T-cell (primary cell): ENCODE measurements at regions not wholly inside any gene's neighbourhood (a gene's known extent, or its start where the extent isn't known, plus 50 kb on each side); places are given as distances from the start of the nearest gene placed in this dataset.

Experiments used
- ATAC-seq, 4 experiments: fragments of 200-7000 bp in 3 of 4; fragments of 150-1000 bp in 1 of 4; cut with Tn5 transposase; replicated peaks in 1 of 4; 1 replicate in 3 of 4; 2 replicates in 1 of 4; pipeline ENCODE4 v1.10.0; 2021; ENCODE audit warnings: moderate library complexity in 3 of 4, mild to moderate bottlenecking in 2 of 4, moderate number of reproducible peaks in 1 of 4
- CTCF ChIA-PET, 2 donors: fragments of 300-600 bp; sonication (Branson Sonifier 250); formaldehyde crosslinking; loops; one replicate each; lab custom pipeline; 2022; ENCODE audit warnings: antibody characterized with exemption in 2 of 2; lab: Charles Lee
- POLR2A ChIA-PET, 2 donors: fragments of 300-600 bp; sonication (Branson Sonifier 250); formaldehyde crosslinking; loops; one replicate each; lab custom pipeline; 2022; ENCODE audit warnings: antibody characterized with exemption in 2 of 2; lab: Charles Lee
- DNase-seq, 35 experiments: peaks; one replicate each; pipeline versions ENCODE4 v3.0.0 to v3.0.0-alpha.2; 2013 to 2023
- H3K27ac ChIP-seq: one replicate; pipeline ENCODE4 v1.5.1; 2013; ENCODE audit warnings: low read length
- H3K27me3 ChIP-seq, 2 experiments: replicated peaks in 1 of 2; 1 replicate in 1 of 2; 2 replicates in 1 of 2; pipeline versions ENCODE4 v1.6.1 to v1.7.0; 2013; ENCODE audit warnings: low read length in 1 of 2, mixed read lengths in 1 of 2; ENCODE audit not compliant: control insufficient read depth in 2 of 2, insufficient read depth in 2 of 2; ENCODE audit errors: extremely low read depth in 1 of 2
- H3K36me3 ChIP-seq, 2 donors: 1 replicate in 1 of 2; 2 replicates in 1 of 2; pipeline versions ENCODE4 v1.6.1 to v1.7.0; 2013; ENCODE audit warnings: low read length in 1 of 2; ENCODE audit not compliant: control insufficient read depth in 2 of 2, insufficient read depth in 1 of 2; ENCODE audit errors: extremely low read depth in 1 of 2
- H3K4me1 ChIP-seq, 2 experiments: 1 replicate in 1 of 2; 2 replicates in 1 of 2; pipeline versions ENCODE4 v1.6.1 to v1.7.0; 2013; ENCODE audit warnings: low read length in 2 of 2, mixed read lengths in 1 of 2; ENCODE audit not compliant: insufficient read depth in 2 of 2, control insufficient read depth in 1 of 2; ENCODE audit errors: extremely low read depth in 1 of 2
- H3K4me3 ChIP-seq, 2 donors: 1 replicate in 1 of 2; 2 replicates in 1 of 2; pipeline versions ENCODE4 v1.5.1 to v1.7.0; 2013; ENCODE audit warnings: mild to moderate bottlenecking in 2 of 2, low read length in 1 of 2, moderate library complexity in 1 of 2; ENCODE audit not compliant: control insufficient read depth in 1 of 2; ENCODE audit errors: extremely low read depth in 1 of 2
- H3K9me3 ChIP-seq: 2 replicates; pipeline ENCODE4 v1.7.0; 2013
- H3K27ac Mint-ChIP-seq, 2 donors: one replicate each; pipeline ENCODE4 v1.8.0; 2020 to 2021; ENCODE audit warnings: mild to moderate bottlenecking in 2 of 2, mixed read lengths in 2 of 2
- H3K27me3 Mint-ChIP-seq, 2 donors: one replicate each; pipeline ENCODE4 v1.8.0; 2021 to 2022; ENCODE audit warnings: mixed read lengths in 2 of 2
- H3K36me3 Mint-ChIP-seq: one replicate; pipeline ENCODE4 v1.8.0; 2021; ENCODE audit warnings: mixed read lengths
- H3K4me1 Mint-ChIP-seq, 3 donors: one replicate each; pipeline ENCODE4 v1.8.0; 2020 to 2022; ENCODE audit warnings: mixed read lengths in 3 of 3, mild to moderate bottlenecking in 1 of 3
- H3K4me3 Mint-ChIP-seq, 3 donors: one replicate each; pipeline ENCODE4 v1.8.0; 2020 to 2022; ENCODE audit warnings: mild to moderate bottlenecking in 3 of 3, mixed read lengths in 3 of 3, moderate library complexity in 3 of 3
- H3K9me3 Mint-ChIP-seq, 3 donors: one replicate each; pipeline ENCODE4 v1.8.0; 2020 to 2022; ENCODE audit warnings: mixed read lengths in 3 of 3
- WGBS: methylation state at CpG from one replicate; pipeline ENCODE4 v1.1.5; 2013; ENCODE audit warnings: missing lambda C conversion rate; ENCODE audit not compliant: insufficient coverage; 5-methylcytosine and 5-hydroxymethylcytosine counted together

- Histone ChIP-seq H3K27ac (no peak overlapping the region), H3K27me3 (peaks cover 0 to 6% of the 10 kb centered on the region in 2 experiments), H3K36me3 (no peaks in the 10 kb centered on the region), H3K4me1 (no peaks in the 10 kb centered on the region), H3K4me3 (no peak overlapping the region), H3K9me3 (no peaks in the 10 kb centered on the region)
- ATAC-seq (no peak), DNase-seq (no peak)
- no peaks in the 10 kb centered on the region for H3K9me3 Mint-ChIP-seq
- H3K27ac Mint-ChIP-seq, result no peak overlapping the region
- ChIA-PET CTCF (no interaction called here), POLR2A (no interaction called here)
- no peaks in the 10 kb centered on the region for H3K36me3 Mint-ChIP-seq
- H3K4me1 Mint-ChIP-seq, result no peaks in the 10 kb centered on the region
- H3K4me3 Mint-ChIP-seq, result no peak overlapping the region
- WGBS, result no CpG with 5 or more reads among the region's 2 CpGs
- peaks cover 9 to 10% of the 10 kb centered on the region in 2 donors for H3K27me3 Mint-ChIP-seq
Measured at GRCh38 chr5:155104441-155104840, 90.9 kb downstream of the KIF4B start.

- no peak overlapping the region for H3K27ac ChIP-seq
- Mint-ChIP-seq H3K27me3 (peaks cover 6 to 10% of the 10 kb centered on the region in 2 donors), H3K4me3 (no peak overlapping the region), H3K4me1 (no peaks in the 10 kb centered on the region), H3K9me3 (no peaks in the 10 kb centered on the region), H3K36me3 (no peaks in the 10 kb centered on the region), H3K27ac (no peak overlapping the region)
- no peaks in the 10 kb centered on the region for H3K36me3 ChIP-seq
- ChIA-PET POLR2A (no interaction called here), CTCF (no interaction called here)
- no peak for ATAC-seq
- no peak overlapping the region for H3K4me3 ChIP-seq
- no peaks in the 10 kb centered on the region for H3K4me1 ChIP-seq
- H3K27me3 ChIP-seq, result peaks cover 0 to 2% of the 10 kb centered on the region in 2 experiments
- H3K9me3 ChIP-seq, result no peaks in the 10 kb centered on the region
- WGBS, result 84% methylated on average over 3 of the region's 4 CpGs
- DNase-seq, result no peak
Measured at GRCh38 chr5:155106221-155106620, 92.7 kb downstream of the KIF4B start.

- Mint-ChIP-seq H3K9me3 (no peaks in the 10 kb centered on the region), H3K36me3 (no peaks in the 10 kb centered on the region), H3K4me3 (no peak overlapping the region), H3K27ac (no peak overlapping the region), H3K27me3 (no peaks in the 10 kb centered on the region), H3K4me1 (no peaks in the 10 kb centered on the region)
- H3K27ac ChIP-seq, result no peak overlapping the region
- H3K4me1 ChIP-seq, result no peaks in the 10 kb centered on the region
- H3K4me3 ChIP-seq, result no peak overlapping the region
- no peaks in the 10 kb centered on the region for H3K9me3 ChIP-seq
- no peak for DNase-seq
- H3K27me3 ChIP-seq, result peaks cover 0 to 5% of the 10 kb centered on the region in 2 experiments
- POLR2A ChIA-PET, result no interaction called here
- CTCF ChIA-PET, result no interaction called here
- ATAC-seq, result no peak
- H3K36me3 ChIP-seq, result no peaks in the 10 kb centered on the region
- WGBS, result no CpG with 5 or more reads among the region's 3 CpGs
Measured at GRCh38 chr5:155113888-155114287, 100.3 kb downstream of the KIF4B start.

- H3K9me3 Mint-ChIP-seq, result no peaks in the 10 kb centered on the region
- no peak overlapping the region for H3K4me3 Mint-ChIP-seq
- no peaks in the 10 kb centered on the region for H3K36me3 ChIP-seq
- ATAC-seq (no peak), DNase-seq (no peak)
- H3K4me1 Mint-ChIP-seq, result no peaks in the 10 kb centered on the region
- no peaks in the 10 kb centered on the region for H3K27me3 Mint-ChIP-seq
- no peak overlapping the region for H3K4me3 ChIP-seq
- no peaks in the 10 kb centered on the region for H3K9me3 ChIP-seq
- no peak overlapping the region for H3K27ac ChIP-seq
- ChIA-PET CTCF (no interaction called here), POLR2A (no interaction called here)
- peaks cover 0 to 5% of the 10 kb centered on the region in 2 experiments for H3K27me3 ChIP-seq
- 96% methylated on average over 23 of the region's 25 CpGs for WGBS
- no peaks in the 10 kb centered on the region for H3K4me1 ChIP-seq
- no peak overlapping the region for H3K27ac Mint-ChIP-seq
- no peaks in the 10 kb centered on the region for H3K36me3 Mint-ChIP-seq
Measured at GRCh38 chr5:155114655-155115054, 101.1 kb downstream of the KIF4B start.

- Histone ChIP-seq H3K27ac (no peak overlapping the region), H3K36me3 (no peaks in the 10 kb centered on the region), H3K9me3 (no peaks in the 10 kb centered on the region), H3K4me3 (no peak overlapping the region), H3K4me1 (no peaks in the 10 kb centered on the region), H3K27me3 (peaks cover 0 to 5% of the 10 kb centered on the region in 2 experiments)
- no peak overlapping the region for H3K27ac Mint-ChIP-seq
- DNase-seq (no peak), ATAC-seq (no peak)
- H3K4me1 Mint-ChIP-seq, result no peaks in the 10 kb centered on the region
- H3K27me3 Mint-ChIP-seq, result peaks cover 0 to 6% of the 10 kb centered on the region in 2 donors
- H3K4me3 Mint-ChIP-seq, result no peak overlapping the region
- no peaks in the 10 kb centered on the region for H3K9me3 Mint-ChIP-seq
- H3K36me3 Mint-ChIP-seq, result no peaks in the 10 kb centered on the region
- WGBS, result 91% methylated on average over 4 of the region's 13 CpGs
- ChIA-PET POLR2A (interaction anchor here in 1 of 2 donors (0.5 kb wide), 1 partner anchor 124 kb away, joined by 4 read pairs; no protein-coding TSS in a partner anchor), CTCF (no interaction called here)
Measured at GRCh38 chr5:155116456-155117251, 103.1 kb downstream of the KIF4B start.

GRCh38 chr5:155125551-155126095, 112.1 kb downstream of the KIF4B start:
- ATAC-seq (no peak), DNase-seq (no peak)
- Mint-ChIP-seq H3K27me3 (peaks cover 13% of the 10 kb centered on the region in 2 donors), H3K4me3 (no peak overlapping the region), H3K4me1 (no peaks in the 10 kb centered on the region), H3K9me3 (no peaks in the 10 kb centered on the region), H3K27ac (no peak overlapping the region), H3K36me3 (no peaks in the 10 kb centered on the region)
- ChIA-PET CTCF (interaction anchor here in 1 of 2 donors (0.6 kb wide), 1 partner anchor 10 kb away, joined by 3 read pairs; no protein-coding TSS in a partner anchor), POLR2A (no interaction called here)
- Histone ChIP-seq H3K4me3 (no peak overlapping the region), H3K36me3 (no peaks in the 10 kb centered on the region), H3K27ac (no peak overlapping the region), H3K27me3 (no peaks in the 10 kb centered on the region), H3K4me1 (no peaks in the 10 kb centered on the region), H3K9me3 (no peaks in the 10 kb centered on the region)
- WGBS, result 47% methylated on average over 3 of the region's 7 CpGs
